SK-N-MC (cell line): ENCODE measurements at regions not wholly inside any gene's neighbourhood (a gene's known extent, or its start where the extent isn't known, plus 50 kb on each side); places are given as distances from the start of the nearest gene placed in this dataset.

ENCODE experiments used
- EZH2 ChIP-seq: fragments of 200-600 bp; sonication (generic); IDR thresholded peaks from one replicate; pipeline ENCODE4 v1.6.1; 2017; ENCODE audit warnings: antibody characterized with exemption
- POLR2AphosphoS5 ChIP-seq: IDR thresholded peaks from 2 replicates; pipeline ENCODE4 v1.6.1; 2012; ENCODE audit warnings: mild to moderate bottlenecking, low read depth, low read length, borderline replicate concordance

DNA sequence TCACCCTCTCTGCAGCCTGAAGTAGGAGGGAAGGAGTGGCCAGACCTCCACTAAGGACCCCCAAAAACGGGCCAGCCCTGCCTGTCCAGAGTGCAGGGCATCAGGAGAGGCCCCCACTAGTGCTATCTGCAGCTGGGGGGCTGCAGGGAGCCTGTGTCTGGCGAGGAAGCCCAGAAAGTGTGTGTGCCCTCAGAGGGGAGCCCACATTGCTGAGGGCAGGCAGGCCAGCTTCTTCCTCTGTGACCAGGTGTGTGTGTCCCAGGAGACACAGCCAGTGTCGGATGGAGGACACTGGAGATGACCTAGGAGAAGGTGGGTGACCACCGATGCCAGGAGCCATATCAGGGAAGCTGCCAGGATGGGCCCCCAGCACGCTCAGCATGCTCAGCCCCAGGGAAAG, 218.7 kb downstream of the IRX2 start:
- TF ChIP-seq POLR2AphosphoS5 = no peak
- no peak for TF ChIP-seq EZH2
